ENCODE measurements at regions not wholly inside any gene's neighbourhood (a gene's known extent, or its start where the extent isn't known, plus 50 kb on each side); places are given as distances from the start of the nearest gene placed in this dataset.
A peak's percentile ranks its signal among the peaks of the same experiment; 100 is the strongest.

GRCh38 chr17:70968302-70968701, 799.0 kb downstream of the KCNJ2 start:
- WGBS (ENCODE audit: insufficient coverage, insufficient read length) = no CpG with 5 or more reads among the region's 3 CpGs
- Histone ChIP-seq H3K36me3 (ENCODE audit: control insufficient read depth, insufficient read depth, low read length) (no peaks in the 10 kb centered on the region), H3K4me3 (ENCODE audit: low read length) (no peak overlapping the region), H3K9me3 (ENCODE audit: control insufficient read depth, insufficient read depth, low read length) (no peaks in the 10 kb centered on the region), H3K27ac (ENCODE audit: low read length) (no peak overlapping the region), H3K4me1 (ENCODE audit: control insufficient read depth, insufficient read depth, low read length) (no peaks in the 10 kb centered on the region), H3K27me3 (ENCODE audit: control insufficient read depth, insufficient read depth, low read length) (no peaks in the 10 kb centered on the region)
- DNase-seq (ENCODE audit: low read depth, low spot score) = no peak

- Histone ChIP-seq H3K9me3 (ENCODE audit: control insufficient read depth, insufficient read depth, low read length) (no peaks in the 10 kb centered on the region), H3K27ac (ENCODE audit: low read length) (no peak overlapping the region), H3K4me1 (ENCODE audit: control insufficient read depth, insufficient read depth, low read length) (no peaks in the 10 kb centered on the region), H3K27me3 (ENCODE audit: control insufficient read depth, insufficient read depth, low read length) (no peaks in the 10 kb centered on the region), H3K36me3 (ENCODE audit: control insufficient read depth, insufficient read depth, low read length) (no peaks in the 10 kb centered on the region), H3K4me3 (ENCODE audit: low read length) (no peak overlapping the region)
- WGBS (ENCODE audit: insufficient coverage, insufficient read length) = no CpG with 5 or more reads among the region's 6 CpGs
- DNase-seq (ENCODE audit: low read depth, low spot score) = no peak
Observed at GRCh38 chr17:70969521-70970034, 800.2 kb downstream of the KCNJ2 start.

- H3K27ac ChIP-seq (ENCODE audit: low read length) = no peak overlapping the region
- H3K36me3 ChIP-seq (ENCODE audit: control insufficient read depth, insufficient read depth, low read length) = no peaks in the 10 kb centered on the region
- H3K9me3 ChIP-seq (ENCODE audit: control insufficient read depth, insufficient read depth, low read length) = no peaks in the 10 kb centered on the region
- no peak overlapping the region for H3K4me3 ChIP-seq (ENCODE audit: low read length)
- no peaks in the 10 kb centered on the region for H3K4me1 ChIP-seq (ENCODE audit: control insufficient read depth, insufficient read depth, low read length)
- DNase-seq (ENCODE audit: low read depth, low spot score) = no peak
- no peaks in the 10 kb centered on the region for H3K27me3 ChIP-seq (ENCODE audit: control insufficient read depth, insufficient read depth, low read length)
Observed at GRCh38 chr17:70976447-70976846, 807.1 kb downstream of the KCNJ2 start.

- H3K36me3 ChIP-seq (ENCODE audit: control insufficient read depth, insufficient read depth, low read length) = no peaks in the 10 kb centered on the region
- no peaks in the 10 kb centered on the region; the same call in 1 of the 2 replicates for H3K9me3 ChIP-seq (ENCODE audit: control insufficient read depth, insufficient read depth, low read length)
- H3K27me3 ChIP-seq (ENCODE audit: control insufficient read depth, insufficient read depth, low read length) = no peaks in the 10 kb centered on the region
- H3K4me3 ChIP-seq (ENCODE audit: low read length) = no peak overlapping the region
- WGBS (ENCODE audit: insufficient coverage, insufficient read length) = no CpG with 5 or more reads among the region's 3 CpGs
- H3K27ac ChIP-seq (ENCODE audit: low read length) = no peak overlapping the region
- no peak for DNase-seq (ENCODE audit: low read depth, low spot score)
- H3K4me1 ChIP-seq (ENCODE audit: control insufficient read depth, insufficient read depth, low read length) = peaks cover 2% of the 10 kb centered on the region; the same call in 1 of the 2 replicates
Observed at GRCh38 chr17:70984873-70985272, 815.5 kb downstream of the KCNJ2 start.

GRCh38 chr17:70987867-70988340, 818.6 kb downstream of the KCNJ2 start:
- WGBS (ENCODE audit: insufficient coverage, insufficient read length) = no CpG with 5 or more reads among the region's 4 CpGs
- H3K4me1 ChIP-seq (ENCODE audit: control insufficient read depth, insufficient read depth, low read length) = peaks cover 2% of the 10 kb centered on the region; the same call in 1 of the 2 replicates
- H3K9me3 ChIP-seq (ENCODE audit: control insufficient read depth, insufficient read depth, low read length) = no peaks in the 10 kb centered on the region; the same call in 1 of the 2 replicates
- no peaks in the 10 kb centered on the region for H3K27me3 ChIP-seq (ENCODE audit: control insufficient read depth, insufficient read depth, low read length)
- DNase-seq (ENCODE audit: low read depth, low spot score) = peak; percentile 67
- no peaks in the 10 kb centered on the region for H3K36me3 ChIP-seq (ENCODE audit: control insufficient read depth, insufficient read depth, low read length)
- no peak overlapping the region for H3K4me3 ChIP-seq (ENCODE audit: low read length)
- no peak overlapping the region for H3K27ac ChIP-seq (ENCODE audit: low read length)

GRCh38 chr17:70988622-70989021, 819.3 kb downstream of the KCNJ2 start:
- peaks cover 2% of the 10 kb centered on the region; the same call in 1 of the 2 replicates for H3K4me1 ChIP-seq (ENCODE audit: control insufficient read depth, insufficient read depth, low read length)
- no peak for DNase-seq (ENCODE audit: low read depth, low spot score)
- H3K4me3 ChIP-seq (ENCODE audit: low read length) = no peak overlapping the region
- no peak overlapping the region for H3K27ac ChIP-seq (ENCODE audit: low read length)
- H3K9me3 ChIP-seq (ENCODE audit: control insufficient read depth, insufficient read depth, low read length) = no peaks in the 10 kb centered on the region; the same call in 1 of the 2 replicates
- no peaks in the 10 kb centered on the region for H3K27me3 ChIP-seq (ENCODE audit: control insufficient read depth, insufficient read depth, low read length)
- WGBS (ENCODE audit: insufficient coverage, insufficient read length) = no CpG with 5 or more reads among the region's 1 CpG
- no peaks in the 10 kb centered on the region for H3K36me3 ChIP-seq (ENCODE audit: control insufficient read depth, insufficient read depth, low read length)

GRCh38 chr17:70989280-70989679, 819.9 kb downstream of the KCNJ2 start:
- no peak overlapping the region for H3K4me3 ChIP-seq (ENCODE audit: low read length)
- no peaks in the 10 kb centered on the region; the same call in 1 of the 2 replicates for H3K9me3 ChIP-seq (ENCODE audit: control insufficient read depth, insufficient read depth, low read length)
- H3K27ac ChIP-seq (ENCODE audit: low read length) = no peak overlapping the region
- no peaks in the 10 kb centered on the region for H3K36me3 ChIP-seq (ENCODE audit: control insufficient read depth, insufficient read depth, low read length)
- peaks cover 2% of the 10 kb centered on the region; the same call in 1 of the 2 replicates for H3K4me1 ChIP-seq (ENCODE audit: control insufficient read depth, insufficient read depth, low read length)
- no peaks in the 10 kb centered on the region for H3K27me3 ChIP-seq (ENCODE audit: control insufficient read depth, insufficient read depth, low read length)
- no peak for DNase-seq (ENCODE audit: low read depth, low spot score)
- WGBS (ENCODE audit: insufficient coverage, insufficient read length) = no CpG with 5 or more reads among the region's 5 CpGs

GRCh38 chr17:70994194-70994593, 824.9 kb downstream of the KCNJ2 start:
- no peaks in the 10 kb centered on the region for H3K27me3 ChIP-seq (ENCODE audit: control insufficient read depth, insufficient read depth, low read length)
- DNase-seq (ENCODE audit: low read depth, low spot score) = no peak
- no CpG with 5 or more reads among the region's 2 CpGs for WGBS (ENCODE audit: insufficient coverage, insufficient read length)

GRCh38 chr17:70995997-70996396, 826.7 kb downstream of the KCNJ2 start:
- no peak overlapping the region for H3K27ac ChIP-seq (ENCODE audit: low read length)
- DNase-seq (ENCODE audit: low read depth, low spot score) = no peak
- H3K4me3 ChIP-seq (ENCODE audit: low read length) = no peak overlapping the region
- H3K9me3 ChIP-seq (ENCODE audit: control insufficient read depth, insufficient read depth, low read length) = no peaks in the 10 kb centered on the region
- H3K36me3 ChIP-seq (ENCODE audit: control insufficient read depth, insufficient read depth, low read length) = no peaks in the 10 kb centered on the region
- H3K4me1 ChIP-seq (ENCODE audit: control insufficient read depth, insufficient read depth, low read length) = no peaks in the 10 kb centered on the region
- H3K27me3 ChIP-seq (ENCODE audit: control insufficient read depth, insufficient read depth, low read length) = no peaks in the 10 kb centered on the region

More at GRCh38 chr17:70994194-70994593, 824.9 kb downstream of the KCNJ2 start:
- no peaks in the 10 kb centered on the region for H3K9me3 ChIP-seq (ENCODE audit: control insufficient read depth, insufficient read depth, low read length)
- no peak overlapping the region for H3K27ac ChIP-seq (ENCODE audit: low read length)
- H3K4me3 ChIP-seq (ENCODE audit: low read length) = no peak overlapping the region
- H3K36me3 ChIP-seq (ENCODE audit: control insufficient read depth, insufficient read depth, low read length) = no peaks in the 10 kb centered on the region
- H3K4me1 ChIP-seq (ENCODE audit: control insufficient read depth, insufficient read depth, low read length) = no peaks in the 10 kb centered on the region

- no peaks in the 10 kb centered on the region; the same call in 1 of the 2 replicates for H3K4me1 ChIP-seq (ENCODE audit: control insufficient read depth, insufficient read depth, low read length)
- no peaks in the 10 kb centered on the region for H3K9me3 ChIP-seq (ENCODE audit: control insufficient read depth, insufficient read depth, low read length)
- no CpG with 5 or more reads among the region's 12 CpGs for WGBS (ENCODE audit: insufficient coverage, insufficient read length)
- H3K4me3 ChIP-seq (ENCODE audit: low read length) = no peak overlapping the region
- no peak overlapping the region for H3K27ac ChIP-seq (ENCODE audit: low read length)
- H3K36me3 ChIP-seq (ENCODE audit: control insufficient read depth, insufficient read depth, low read length) = no peaks in the 10 kb centered on the region
- no peak for DNase-seq (ENCODE audit: low read depth, low spot score)
- H3K27me3 ChIP-seq (ENCODE audit: control insufficient read depth, insufficient read depth, low read length) = no peaks in the 10 kb centered on the region
Observed at GRCh38 chr17:71003736-71004135, 834.4 kb downstream of the KCNJ2 start.

- no peak overlapping the region for H3K4me3 ChIP-seq (ENCODE audit: low read length)
- H3K9me3 ChIP-seq (ENCODE audit: control insufficient read depth, insufficient read depth, low read length) = no peaks in the 10 kb centered on the region
- no peak overlapping the region for H3K27ac ChIP-seq (ENCODE audit: low read length)
- no peaks in the 10 kb centered on the region for H3K36me3 ChIP-seq (ENCODE audit: control insufficient read depth, insufficient read depth, low read length)
- no peaks in the 10 kb centered on the region; the same call in 1 of the 2 replicates for H3K4me1 ChIP-seq (ENCODE audit: control insufficient read depth, insufficient read depth, low read length)
- no peaks in the 10 kb centered on the region for H3K27me3 ChIP-seq (ENCODE audit: control insufficient read depth, insufficient read depth, low read length)
- WGBS (ENCODE audit: insufficient coverage, insufficient read length) = no CpG with 5 or more reads among the region's 6 CpGs
- DNase-seq (ENCODE audit: low read depth, low spot score) = no peak
Observed at GRCh38 chr17:71004413-71004812, 835.1 kb downstream of the KCNJ2 start.

Data from iPS DF 6.9 (cell line).